Motor neuron (in vitro differentiated cells): ENCODE measurements at regions not wholly inside any gene's neighbourhood (a gene's known extent, or its start where the extent isn't known, plus 50 kb on each side); places are given as distances from the start of the nearest gene placed in this dataset.
"Not testable (repeated sequence)": the region's sequence is repeated elsewhere in the genome, so short reads cannot be mapped to it uniquely, and the experiment has no call there.

ENCODE experiments used
- ATAC-seq, 8 experiments: fragments of 200-7000 bp; cut with Tn5 transposase; replicated peaks in 6 of 8; 2 replicates each; pipeline ENCODE4 v1.8.0; 2021; ENCODE audit warnings: mild to moderate bottlenecking in 8 of 8, moderate library complexity in 8 of 8
- H3K27ac ChIP-seq, 2 donors: fragments of 250-450 bp; sonication (Bioruptor Pico); 2 replicates each; pipeline ENCODE4 v1.9.0; 2021; ENCODE audit warnings: antibody characterized with exemption in 2 of 2, mild to moderate bottlenecking in 2 of 2, moderate library complexity in 1 of 2
- H3K4me1 ChIP-seq, 2 donors: fragments of 250-450 bp; sonication (Bioruptor Pico); replicated peaks in 1 of 2; 2 replicates each; pipeline ENCODE4 v1.6.1; 2021; ENCODE audit warnings: antibody characterized with exemption in 2 of 2, mild to moderate bottlenecking in 2 of 2, moderate library complexity in 1 of 2
- H3K4me3 ChIP-seq, 5 donors: fragments of 250-450 bp; sonication (Bioruptor Pico); 2 replicates each; pipeline ENCODE4 v1.9.0; 2021; ENCODE audit warnings: antibody characterized with exemption in 5 of 5, mild to moderate bottlenecking in 5 of 5, moderate library complexity in 4 of 5
- WGBS, 10 experiments: fragments of 450-650 bp; shearing (Covaris generic); methylation state at CpG; one replicate each; pipeline ENCODE4 v1.0.0; 2022; 5-methylcytosine and 5-hydroxymethylcytosine counted together
- in situ Hi-C, 9 experiments: fragments of 400-800 bp; cut with MboI; loops; one replicate each; pipeline ENCODE4 v1.15.0; 2021; ENCODE audit warnings: low sequenced_read_pairs in 9 of 9, low pct_unique_long_range_greater_than_20kb in 2 of 9; ENCODE audit not compliant: unreplicated experiment in 9 of 9

- in situ Hi-C loops, result no loop called here
- Histone ChIP-seq H3K4me3 (no peak overlapping the region), H3K4me1 (peaks cover 4% of the 10 kb centered on the region in 2 donors), H3K27ac (no peak overlapping the region)
- 59 to 100% (median 97%) methylated on average over 1 to 6 of the region's 8 CpGs for WGBS, 10 experiments
- no peak for ATAC-seq
These were observed 234.5 kb downstream of the VAPA start for GRCh38 chr18:10148189-10148929.

GRCh38 chr18:10149768-10150556, 236.1 kb downstream of the VAPA start:
- no peak for ATAC-seq
- 40 to 100% (median 85%) methylated on average over 1 to 6 of the region's 9 CpGs; no CpG with 5 or more reads in 2 of the 10 experiments for WGBS, 10 experiments
- Histone ChIP-seq H3K27ac (no peak overlapping the region), H3K4me1 (no peaks in the 10 kb centered on the region), H3K4me3 (no peak overlapping the region)
- in situ Hi-C loops, result no loop called here

- ATAC-seq, in situ Hi-C loops, H3K27ac ChIP-seq, H3K4me3 ChIP-seq, H3K4me1 ChIP-seq: not testable (repeated sequence)
- WGBS, 10 experiments, result 52 to 97% (median 86%) methylated on average over 2 to 7 of the region's 17 CpGs; no CpG with 5 or more reads in 4 of the 10 experiments
These were observed 236.8 kb downstream of the VAPA start for GRCh38 chr18:10150576-10150975.

GRCh38 chr18:10152475-10152874, 238.7 kb downstream of the VAPA start:
- in situ Hi-C loops, result no loop called here
- WGBS, 10 experiments, result 60 to 100% (median 94%) methylated on average over 1 to 6 of the region's 7 CpGs; no CpG with 5 or more reads in 4 of the 10 experiments
- Histone ChIP-seq H3K27ac (no peak overlapping the region), H3K4me1 (no peaks in the 10 kb centered on the region), H3K4me3 (no peak overlapping the region)
- ATAC-seq, result no peak

- H3K4me1 ChIP-seq, result no peaks in the 10 kb centered on the region
- no peak overlapping the region for H3K4me3 ChIP-seq
- H3K27ac ChIP-seq, result no peak overlapping the region
- 17 to 100% (median 91%) methylated on average over 1 to 2 of the region's 2 CpGs; no CpG with 5 or more reads in 4 of the 10 experiments for WGBS, 10 experiments
- in situ Hi-C loops, result no loop called here
- ATAC-seq, result peak in 3 of 8 experiments; percentile 88 to 94 (median 89)
These were observed 240.3 kb downstream of the VAPA start for GRCh38 chr18:10153924-10154752.

- peak in 2 of 8 experiments; percentile 76 to 85 for ATAC-seq
- no peak overlapping the region for H3K4me3 ChIP-seq
- 0 to 100% (median 95%) methylated on average over 1 to 4 of the region's 6 CpGs; no CpG with 5 or more reads in 5 of the 10 experiments for WGBS, 10 experiments
These were observed 243.9 kb downstream of the VAPA start for GRCh38 chr18:10157706-10158105.

GRCh38 chr18:10160251-10160650, 246.4 kb downstream of the VAPA start:
- in situ Hi-C loops, result no loop called here
- WGBS, 10 experiments, result 84 to 100% (median 93%) methylated on average over 2 to 9 of the region's 10 CpGs
- Histone ChIP-seq H3K4me3 (no peak overlapping the region), H3K27ac (no peak overlapping the region), H3K4me1 (peaks cover 6 to 7% of the 10 kb centered on the region in 2 donors)
- no peak for ATAC-seq

More at GRCh38 chr18:10157706-10158105, 243.9 kb downstream of the VAPA start:
- in situ Hi-C loops, result no loop called here
- no peaks in the 10 kb centered on the region for H3K4me1 ChIP-seq
- no peak overlapping the region for H3K27ac ChIP-seq

GRCh38 chr18:10161315-10161714, 247.5 kb downstream of the VAPA start:
- no peak overlapping the region for H3K27ac ChIP-seq
- H3K4me1 ChIP-seq, result peaks cover 6 to 7% of the 10 kb centered on the region in 2 donors
- H3K4me3 ChIP-seq, result no peak overlapping the region
- ATAC-seq, result peak in 1 of 8 experiments; percentile 90
- in situ Hi-C loops, result no loop called here
- WGBS, 10 experiments, result 90 to 100% (median 94%) methylated on average over 1 to 10 of the region's 12 CpGs; no CpG with 5 or more reads in 5 of the 10 experiments

GRCh38 chr18:10162340-10162739, 248.5 kb downstream of the VAPA start:
- H3K27ac ChIP-seq, result no peak overlapping the region
- H3K4me1 ChIP-seq, result peaks cover 6 to 7% of the 10 kb centered on the region in 2 donors
- 0 to 100% (median 91%) methylated on average over 1 to 4 of the region's 4 CpGs for WGBS, 10 experiments
- in situ Hi-C loops, result no loop called here
- no peak for ATAC-seq
- H3K4me3 ChIP-seq, result no peak overlapping the region

- Histone ChIP-seq H3K4me1 (peaks cover 6 to 7% of the 10 kb centered on the region in 2 donors), H3K27ac (peak overlapping the region; percentile 25 to 43), H3K4me3 (no peak overlapping the region)
- 59 to 100% (median 84%) methylated on average over 1 to 14 of the region's 17 CpGs for WGBS, 10 experiments
- ATAC-seq, result peak in 4 of 8 experiments; percentile 20 to 76 (median 46)
- in situ Hi-C loops, result no loop called here
These were observed 250.7 kb downstream of the VAPA start for GRCh38 chr18:10164271-10165071.

- ATAC-seq, result no peak
- WGBS, 10 experiments, result 75 to 100% (median 98%) methylated on average over 1 to 6 of the region's 22 CpGs; no CpG with 5 or more reads in 4 of the 10 experiments
- H3K4me1 ChIP-seq, result peaks cover 6 to 7% of the 10 kb centered on the region in 2 donors
- in situ Hi-C loops, result no loop called here
- H3K27ac ChIP-seq, result no peak overlapping the region
- H3K4me3 ChIP-seq, result no peak overlapping the region
These were observed 252.5 kb downstream of the VAPA start for GRCh38 chr18:10166164-10166807.

- in situ Hi-C loops, result no loop called here
- no peak overlapping the region for H3K27ac ChIP-seq
- no peak for ATAC-seq
- H3K4me1 ChIP-seq, result peaks cover 6 to 7% of the 10 kb centered on the region in 2 donors
- H3K4me3 ChIP-seq, result no peak overlapping the region
- WGBS, 10 experiments, result 80 to 100% (median 93%) methylated on average over 1 to 7 of the region's 11 CpGs; no CpG with 5 or more reads in 1 of the 10 experiments
These were observed 253.9 kb downstream of the VAPA start for GRCh38 chr18:10167759-10168158.
